Right kidney (tissue), 1 donor: ENCODE measurements at regions not wholly inside any gene's neighbourhood (a gene's known extent, or its start where the extent isn't known, plus 50 kb on each side); places are given as distances from the start of the nearest gene placed in this dataset.

Experiments used
- DNase-seq: peaks from one replicate; pipeline ENCODE4 v3.0.0-alpha.2; 2016

DNA sequence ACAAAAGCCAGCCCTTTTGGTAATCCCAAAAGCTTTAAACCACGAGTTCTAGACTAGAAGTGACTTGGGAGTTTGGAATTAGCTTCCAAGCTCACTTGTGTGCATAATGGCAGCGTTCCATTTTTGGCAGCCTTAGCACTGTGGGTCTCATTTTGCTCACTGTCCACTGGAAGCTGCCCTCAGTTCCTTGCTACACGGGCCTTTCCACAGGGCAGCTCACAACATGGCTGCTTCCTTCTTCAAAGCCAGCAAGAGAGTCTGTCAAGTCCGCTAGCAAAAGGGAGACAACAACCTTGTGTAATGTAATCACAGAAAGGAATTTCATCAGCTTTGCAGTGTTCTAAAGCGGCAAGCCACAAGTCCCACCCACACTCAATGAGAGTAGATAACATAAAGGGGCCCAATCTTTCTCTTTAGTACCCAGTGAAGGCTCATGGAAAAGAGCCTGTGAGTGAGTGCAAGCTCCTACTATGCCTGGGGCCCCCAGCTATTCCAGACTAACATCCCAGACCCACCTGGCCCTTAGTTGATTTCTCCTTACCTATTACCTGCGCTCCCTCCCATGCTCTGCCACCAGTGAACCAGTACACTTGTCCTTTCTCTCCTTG lies 168.5 kb upstream of the FOXN2 start:
- no peak for DNase-seq

GRCh38 chr2:48146552-48146951 lies 167.9 kb upstream of the FOXN2 start:
- no peak for DNase-seq

GRCh38 chr2:48147719-48148118 lies 166.8 kb upstream of the FOXN2 start:
- no peak for DNase-seq

GRCh38 chr2:48148841-48149430 lies 165.5 kb upstream of the FOXN2 start:
- DNase-seq, result no peak

DNA sequence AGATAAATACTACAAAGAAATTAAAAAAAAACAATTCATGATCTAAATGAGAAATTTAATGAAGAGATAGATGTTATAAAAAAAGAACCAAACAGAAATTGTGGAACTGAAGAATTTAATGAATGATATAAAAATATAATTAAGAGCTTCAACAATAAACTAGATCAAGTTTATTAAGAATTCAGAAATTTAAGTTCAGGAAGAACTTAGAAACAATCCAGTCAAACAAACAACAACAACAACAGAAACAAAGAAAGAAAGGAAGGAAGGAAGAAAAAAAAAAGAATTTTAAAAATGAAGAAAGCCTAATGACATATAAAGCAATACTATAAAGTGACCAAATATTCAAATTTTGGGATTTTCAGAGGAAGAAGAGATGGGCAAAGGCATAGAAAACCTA lies 157.3 kb upstream of the FOXN2 start:
- DNase-seq, result no peak

DNA sequence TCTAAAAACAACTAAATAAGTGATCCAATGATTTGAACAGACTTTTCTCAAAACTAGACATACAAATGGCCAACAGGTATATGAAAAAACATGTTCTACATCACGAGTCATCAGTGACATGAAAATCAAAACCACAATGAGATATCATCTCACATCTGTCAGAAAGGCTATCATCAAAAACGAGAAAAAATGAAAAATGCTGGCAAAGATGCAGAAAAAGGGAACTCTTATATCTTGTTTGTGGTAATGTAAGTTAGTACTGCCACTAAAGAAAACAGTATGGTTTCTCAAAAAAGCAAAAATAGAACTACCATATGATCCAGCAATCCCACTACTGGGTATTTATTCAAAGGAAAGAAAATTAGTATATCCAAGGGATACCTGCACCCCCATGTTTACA lies 152.9 kb upstream of the FOXN2 start:
- DNase-seq, result no peak

DNA sequence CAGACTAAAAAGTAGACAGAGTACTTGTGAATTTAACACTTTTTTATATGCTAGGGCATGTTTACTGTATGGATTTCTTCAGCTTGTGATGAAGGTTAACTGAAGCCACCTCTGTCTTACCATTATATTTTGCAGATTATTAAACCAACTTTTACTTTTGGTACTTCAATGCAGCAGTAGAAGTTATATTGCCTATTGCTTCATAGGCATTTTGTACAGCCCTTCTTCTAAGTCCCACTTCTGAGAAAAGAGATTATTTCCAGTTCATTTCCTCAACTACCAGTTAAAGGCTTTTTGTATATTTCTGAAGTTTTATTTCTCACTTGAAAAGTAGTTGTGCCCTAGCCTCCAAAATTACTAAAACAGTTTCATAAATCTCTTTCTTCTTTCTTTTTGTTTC lies 151.7 kb upstream of the FOXN2 start:
- DNase-seq, result no peak

DNA sequence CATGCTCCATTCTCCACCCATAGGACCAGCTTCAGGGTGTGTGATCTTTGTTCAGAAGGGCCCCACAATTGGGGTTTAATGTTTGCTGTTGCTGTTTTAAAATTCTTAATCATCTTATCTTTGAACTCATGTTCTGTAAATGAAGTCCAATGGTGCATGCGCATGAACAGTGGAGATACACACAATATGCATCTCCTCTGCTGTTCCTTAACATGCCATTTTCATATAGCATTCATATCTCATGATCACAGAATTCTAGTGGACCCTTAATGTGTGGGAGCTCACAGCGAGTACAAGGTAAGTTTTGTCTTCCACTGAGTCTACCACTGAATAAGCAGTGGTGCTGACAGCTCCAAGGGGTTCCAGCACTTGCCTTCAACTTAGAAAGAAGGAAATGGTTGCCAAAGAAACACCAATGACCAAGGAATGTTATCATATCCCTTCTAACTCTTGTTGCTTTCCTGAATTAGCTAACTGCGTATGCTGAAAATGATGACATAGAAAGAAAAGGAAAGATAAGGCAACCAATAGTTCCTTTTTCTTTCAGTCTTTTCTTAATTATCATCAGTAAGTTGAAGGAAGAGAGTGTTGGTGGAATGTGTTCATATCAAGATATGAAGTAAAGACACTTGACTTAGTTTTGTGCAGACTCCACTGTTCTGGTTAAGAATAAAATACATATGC lies 149.3 kb upstream of the FOXN2 start:
- DNase-seq, result no peak

GRCh38 chr2:48169141-48169592 lies 145.3 kb upstream of the FOXN2 start:
- no peak for DNase-seq

GRCh38 chr2:48170281-48170680 lies 144.2 kb upstream of the FOXN2 start:
- no peak for DNase-seq

GRCh38 chr2:48173141-48173540 lies 141.3 kb upstream of the FOXN2 start:
- DNase-seq, result no peak

DNA sequence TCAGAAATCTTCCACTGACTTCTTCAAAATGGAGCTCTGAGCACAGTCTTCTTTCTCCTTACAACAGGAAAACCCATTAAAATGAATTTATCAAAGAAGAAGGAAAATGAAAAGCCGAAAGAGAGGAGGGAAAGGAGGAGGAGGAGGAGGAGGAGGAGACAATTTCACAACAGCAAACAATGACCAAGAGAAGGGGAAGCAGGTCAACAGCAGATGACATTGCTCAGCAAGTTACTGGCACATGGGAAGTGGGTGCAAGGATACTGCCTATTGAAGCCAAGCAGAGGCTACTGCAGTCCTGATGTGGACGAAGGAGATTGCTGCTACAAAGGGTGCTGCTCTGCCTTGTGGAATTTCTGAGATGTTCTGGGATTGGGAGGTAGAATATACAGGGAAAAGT lies 140.0 kb upstream of the FOXN2 start:
- DNase-seq, result no peak

DNA sequence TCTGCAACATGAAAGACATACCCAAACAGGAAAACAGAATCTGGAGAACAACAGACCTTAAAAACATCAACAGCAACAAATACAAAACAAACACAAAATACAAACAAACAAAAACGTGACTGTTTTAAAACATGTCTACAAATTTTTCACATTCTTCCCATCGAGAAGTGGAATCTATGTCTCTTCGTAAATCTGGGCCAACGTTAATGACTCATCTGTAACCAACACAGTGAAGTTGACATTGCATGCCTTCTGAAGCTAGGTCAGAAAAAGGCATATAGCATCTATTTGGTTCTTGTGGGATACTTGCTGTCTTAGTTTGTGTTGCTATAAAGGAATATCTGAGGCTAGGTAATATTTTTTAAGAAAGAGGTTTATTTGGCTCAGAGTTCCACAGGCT lies 139.2 kb upstream of the FOXN2 start:
- DNase-seq, result no peak

GRCh38 chr2:48175656-48176055 lies 138.8 kb upstream of the FOXN2 start:
- DNase-seq, result no peak

DNA sequence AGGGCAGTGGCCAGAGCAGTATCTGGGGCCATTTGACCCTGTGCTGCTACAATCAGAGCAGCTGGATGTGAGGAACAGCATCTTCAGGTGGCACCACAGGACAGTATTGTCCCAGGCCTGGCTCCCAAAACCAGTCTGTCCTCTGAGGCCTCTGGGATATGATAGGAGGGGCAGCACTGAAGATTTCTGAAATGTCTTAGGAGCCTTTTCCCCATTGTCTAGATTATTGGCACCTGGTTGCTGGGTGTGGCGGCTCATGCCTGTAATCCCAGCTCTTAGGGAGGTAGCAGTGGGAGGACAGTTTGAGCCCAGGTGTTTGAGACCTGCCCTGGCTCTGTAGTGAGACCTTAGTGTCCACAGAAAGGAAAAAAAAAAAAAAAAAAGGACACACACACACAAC lies 137.6 kb upstream of the FOXN2 start:
- DNase-seq, result no peak

DNA sequence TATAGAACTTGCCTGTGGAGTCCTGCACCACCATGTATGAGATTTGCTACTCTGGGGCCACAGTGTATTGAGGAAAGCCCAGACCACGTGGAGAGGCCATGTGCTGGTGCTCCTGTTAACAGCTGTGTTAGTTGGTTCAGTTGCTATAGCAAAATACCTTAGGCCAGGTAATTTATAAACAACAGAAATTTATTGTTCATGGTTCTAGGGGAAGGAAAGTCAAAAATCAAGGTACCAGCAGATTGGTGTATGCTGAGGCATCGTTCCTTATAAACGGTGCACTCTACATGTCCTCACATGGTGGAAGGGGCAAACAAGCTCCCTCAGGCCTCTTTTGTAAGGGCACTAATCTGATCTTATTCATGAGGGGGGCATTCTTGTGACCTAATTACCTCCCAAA lies 135.9 kb upstream of the FOXN2 start:
- DNase-seq, result no peak

- DNase-seq, result no peak
Observed at GRCh38 chr2:48180557-48180956, 133.9 kb upstream of the FOXN2 start.

DNA sequence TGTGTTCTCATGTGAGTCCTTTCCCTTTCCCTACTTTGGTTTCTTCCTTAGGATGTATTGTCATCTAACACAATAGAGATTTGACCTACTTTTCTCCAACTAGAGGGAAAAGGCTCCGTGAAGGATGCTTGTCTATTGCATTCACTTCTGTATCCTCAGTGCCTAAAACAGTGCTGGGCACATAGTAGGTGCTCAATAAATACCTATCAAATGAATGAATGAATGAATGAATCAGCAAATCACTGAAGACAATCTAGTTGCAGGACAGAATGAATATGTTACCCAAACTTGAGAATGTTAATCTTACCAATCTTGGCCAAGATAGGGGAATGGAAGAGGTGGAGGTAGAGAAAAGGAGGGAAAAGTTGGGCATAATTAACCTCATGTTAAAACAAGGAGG lies 131.2 kb upstream of the FOXN2 start:
- no peak for DNase-seq

GRCh38 chr2:48183991-48184390 lies 130.5 kb upstream of the FOXN2 start:
- DNase-seq, result no peak

DNA sequence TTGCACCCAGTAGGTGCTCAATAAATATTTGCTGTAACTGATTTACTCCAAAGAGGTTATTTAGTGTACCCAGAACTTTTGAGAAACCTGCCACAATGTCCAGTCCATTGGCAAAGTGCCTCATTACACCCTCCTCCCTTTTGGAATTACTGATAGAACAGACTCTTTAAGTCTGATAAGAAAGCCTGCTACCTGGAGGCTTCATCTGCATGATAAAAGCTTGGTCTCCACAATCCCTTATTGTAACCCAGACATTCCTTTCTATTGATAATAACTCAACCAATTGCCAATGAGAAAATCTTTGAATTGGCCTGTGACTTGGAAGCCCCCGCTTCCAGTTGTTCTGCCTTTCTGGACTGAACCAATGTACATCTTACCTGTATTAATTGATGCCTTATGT lies 127.0 kb upstream of the FOXN2 start:
- no peak for DNase-seq

GRCh38 chr2:48189552-48190228 lies 124.8 kb upstream of the FOXN2 start:
- DNase-seq, result no peak

DNA sequence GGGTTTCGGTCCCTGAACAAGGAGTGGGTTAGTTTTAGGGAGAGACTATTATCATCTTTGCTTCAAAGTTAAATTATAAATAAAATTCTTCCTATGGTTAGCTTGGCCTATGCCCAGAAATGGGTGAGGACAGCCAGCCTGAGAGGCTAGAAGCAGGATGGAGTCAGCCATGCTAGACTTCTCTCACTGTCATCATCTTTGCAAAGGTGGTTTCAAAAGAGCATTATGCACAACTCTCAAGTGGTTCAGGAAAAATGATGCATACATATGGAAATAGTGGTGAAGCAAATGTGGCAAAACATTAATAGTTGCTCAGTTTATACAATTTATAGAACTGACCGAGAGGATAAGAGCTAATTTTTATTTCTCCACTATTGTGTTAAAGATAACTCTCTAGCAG lies 124.3 kb upstream of the FOXN2 start:
- DNase-seq, result no peak

DNA sequence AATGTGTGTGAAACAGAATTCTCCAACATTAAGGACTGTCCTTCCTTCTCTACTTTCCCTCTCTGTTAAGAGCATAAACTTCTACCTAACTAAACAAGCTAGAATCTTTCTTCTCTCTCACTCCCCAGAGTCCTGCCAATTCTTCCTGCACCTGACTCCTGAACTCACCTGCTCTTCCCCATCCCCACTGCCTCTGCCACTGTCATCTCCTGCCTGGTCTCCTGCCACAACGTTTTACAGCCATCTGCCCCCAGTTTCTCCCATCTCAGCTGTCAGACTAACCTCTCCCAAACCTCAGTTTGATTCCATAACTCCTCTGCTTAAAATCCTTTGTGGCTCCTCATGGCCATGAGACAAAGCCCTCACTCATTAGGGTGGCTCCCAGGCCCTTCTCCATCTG lies 119.8 kb upstream of the FOXN2 start:
- DNase-seq, result no peak

DNA sequence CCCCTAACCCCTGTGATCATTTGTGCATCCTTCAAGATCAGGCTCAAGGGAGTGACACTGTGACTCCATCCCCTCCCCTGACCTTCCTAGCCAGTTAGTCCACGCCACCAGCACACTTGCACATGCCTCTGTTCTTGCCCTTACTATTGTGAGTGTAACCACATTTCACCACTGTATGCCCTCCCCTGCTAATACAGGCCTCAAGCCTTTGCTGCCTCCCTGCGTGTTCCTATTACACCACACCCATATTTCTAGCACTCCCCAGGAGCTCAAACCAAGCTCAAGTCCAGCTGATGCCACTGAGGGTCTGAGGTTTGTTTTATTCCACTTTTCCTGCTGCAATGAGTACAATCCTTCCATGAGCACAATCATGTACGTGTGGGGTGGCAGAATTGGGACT lies 119.3 kb upstream of the FOXN2 start:
- no peak for DNase-seq
